ENCODE measurements at regions not wholly inside any gene's neighbourhood (a gene's known extent, or its start where the extent isn't known, plus 50 kb on each side); places are given as distances from the start of the nearest gene placed in this dataset.

DNA sequence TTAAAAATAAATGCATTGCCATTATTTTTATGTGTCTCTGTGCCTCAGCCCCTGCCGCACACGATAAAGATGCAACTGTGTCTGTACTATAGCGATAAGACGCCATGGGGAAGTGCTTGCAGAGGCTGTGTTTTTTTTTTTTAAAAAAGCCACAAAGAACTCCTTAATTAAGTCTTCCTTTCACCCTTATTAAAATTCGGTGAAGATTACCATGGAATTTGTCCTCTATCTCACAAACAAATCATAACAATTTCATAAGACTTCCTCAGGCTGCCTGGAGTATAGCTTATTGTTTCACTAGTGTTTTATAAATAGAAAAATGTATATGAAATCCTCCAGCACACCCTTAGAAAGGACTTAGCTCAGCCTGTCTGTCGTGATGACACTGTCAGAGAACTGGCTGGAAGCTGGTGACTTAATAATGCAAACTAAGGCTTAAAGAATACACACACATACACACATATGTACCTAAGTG, 374.8 kb upstream of the SLCO3A1 start:
- TF ChIP-seq CTCF (IDR thresholded peaks at IDR 0.05) (no peak), POLR2A (IDR thresholded peaks at IDR 0.05) (no peak)
